ENCODE measurements at regions not wholly inside any gene's neighbourhood (a gene's known extent, or its start where the extent isn't known, plus 50 kb on each side); places are given as distances from the start of the nearest gene placed in this dataset.
A peak's percentile ranks its signal among the peaks of the same experiment; 100 is the strongest.
"Not testable (repeated sequence)": the region's sequence is repeated elsewhere in the genome, so short reads cannot be mapped to it uniquely, and the experiment has no call there.

- H3K4me3 Mint-ChIP-seq; H3K4me1 Mint-ChIP-seq; DNase-seq (ENCODE audit: low spot score in 2 of 2, unreplicated experiment in 2 of 2); H3K27ac Mint-ChIP-seq; H3K27me3 Mint-ChIP-seq (ENCODE audit: low read depth); H3K9me3 Mint-ChIP-seq: not testable (repeated sequence)
- peaks cover 34% of the 10 kb centered on the region for H3K36me3 Mint-ChIP-seq
Measured at GRCh38 chr3:195965217-195965616, 56.9 kb upstream of the TNK2 start.

- H3K36me3 Mint-ChIP-seq: peaks cover 29% of the 10 kb centered on the region
- H3K27me3 Mint-ChIP-seq (ENCODE audit: low read depth); H3K27ac Mint-ChIP-seq; H3K4me1 Mint-ChIP-seq; H3K4me3 Mint-ChIP-seq; H3K9me3 Mint-ChIP-seq: not testable (repeated sequence)
- peak in 1 of 2 experiments; percentile 20 for DNase-seq (ENCODE audit: low spot score in 2 of 2, unreplicated experiment in 2 of 2)
Measured at GRCh38 chr3:195964318-195965107, 56.2 kb upstream of the TNK2 start.

- not testable (repeated sequence) for H3K27ac Mint-ChIP-seq; H3K9me3 Mint-ChIP-seq; H3K4me1 Mint-ChIP-seq; H3K27me3 Mint-ChIP-seq (ENCODE audit: low read depth); H3K4me3 Mint-ChIP-seq
- peaks cover 30% of the 10 kb centered on the region for H3K36me3 Mint-ChIP-seq
- DNase-seq (ENCODE audit: low spot score in 2 of 2, unreplicated experiment in 2 of 2): peak in 1 of 2 experiments; percentile 19
Measured at GRCh38 chr3:195962222-195962621, 53.9 kb upstream of the TNK2 start.

- H3K27me3 Mint-ChIP-seq (ENCODE audit: low read depth); H3K27ac Mint-ChIP-seq; H3K9me3 Mint-ChIP-seq; H3K4me3 Mint-ChIP-seq; H3K4me1 Mint-ChIP-seq: not testable (repeated sequence)
- peaks cover 30% of the 10 kb centered on the region for H3K36me3 Mint-ChIP-seq
- DNase-seq (ENCODE audit: low spot score in 2 of 2, unreplicated experiment in 2 of 2): peak in 1 of 2 experiments; percentile 14
Measured at GRCh38 chr3:195960971-195961775, 52.8 kb upstream of the TNK2 start.

GRCh38 chr3:195960164-195960563 lies 51.8 kb upstream of the TNK2 start:
- DNase-seq (ENCODE audit: low spot score in 2 of 2, unreplicated experiment in 2 of 2): peak in 1 of 2 experiments; percentile 17
- H3K4me1 Mint-ChIP-seq; H3K4me3 Mint-ChIP-seq; H3K27me3 Mint-ChIP-seq (ENCODE audit: low read depth); H3K9me3 Mint-ChIP-seq; H3K27ac Mint-ChIP-seq: not testable (repeated sequence)
- peaks cover 24% of the 10 kb centered on the region for H3K36me3 Mint-ChIP-seq

GRCh38 chr3:195959367-195960157 lies 51.2 kb upstream of the TNK2 start:
- H3K27me3 Mint-ChIP-seq (ENCODE audit: low read depth); H3K4me1 Mint-ChIP-seq; H3K4me3 Mint-ChIP-seq; DNase-seq (ENCODE audit: low spot score in 2 of 2, unreplicated experiment in 2 of 2); H3K9me3 Mint-ChIP-seq; H3K27ac Mint-ChIP-seq: not testable (repeated sequence)
- H3K36me3 Mint-ChIP-seq: peaks cover 19% of the 10 kb centered on the region

- not testable (repeated sequence) for H3K9me3 Mint-ChIP-seq; H3K27ac Mint-ChIP-seq; H3K4me3 Mint-ChIP-seq; H3K27me3 Mint-ChIP-seq (ENCODE audit: low read depth); H3K4me1 Mint-ChIP-seq
- DNase-seq (ENCODE audit: low spot score in 2 of 2, unreplicated experiment in 2 of 2): peak in 1 of 2 experiments; percentile 29
- H3K36me3 Mint-ChIP-seq: peaks cover 16% of the 10 kb centered on the region
Measured at GRCh38 chr3:195958736-195959135, 50.4 kb upstream of the TNK2 start.
